T-helper 17 cell (primary cell): ENCODE measurements at regions not wholly inside any gene's neighbourhood (a gene's known extent, or its start where the extent isn't known, plus 50 kb on each side); places are given as distances from the start of the nearest gene placed in this dataset.

Experiments used
- ATAC-seq: fragments of 150-1000 bp; cut with Tn5 transposase; 2 replicates; pipeline ENCODE4 v1.10.0; 2021; ENCODE audit warnings: mild to moderate bottlenecking, moderate library complexity
- DNase-seq, 3 donors: peaks; one replicate each; pipeline versions ENCODE4 v3.0.0 to v3.0.0-alpha.2; 2020 to 2021
- H3K9me3 ChIP-seq: one replicate; pipeline ENCODE4 v1.7.0; 2013; ENCODE audit warnings: low read length, mild to moderate bottlenecking; ENCODE audit not compliant: control insufficient read depth, poor library complexity, severe bottlenecking
- H3K27ac Mint-ChIP-seq: one replicate; pipeline ENCODE4 v1.8.0; 2022; ENCODE audit warnings: mild to moderate bottlenecking, moderate library complexity, mixed read lengths
- H3K27me3 Mint-ChIP-seq: one replicate; pipeline ENCODE4 v1.8.0; 2022; ENCODE audit warnings: mixed read lengths
- H3K36me3 Mint-ChIP-seq: one replicate; pipeline ENCODE4 v1.8.0; 2022; ENCODE audit warnings: low read depth, mixed read lengths
- H3K4me1 Mint-ChIP-seq: one replicate; pipeline ENCODE4 v1.8.0; 2022; ENCODE audit warnings: mild to moderate bottlenecking, mixed read lengths
- H3K4me3 Mint-ChIP-seq: one replicate; pipeline ENCODE4 v1.8.0; 2022; ENCODE audit warnings: mild to moderate bottlenecking, moderate library complexity, mixed read lengths

GRCh38 chr5:5800801-5801761 is 378.6 kb downstream of the ICE1 start:
- DNase-seq (no peak), ATAC-seq (no peak)
- Mint-ChIP-seq H3K27ac (no peak overlapping the region), H3K36me3 (no peaks in the 10 kb centered on the region), H3K27me3 (peaks cover 11% of the 10 kb centered on the region), H3K4me3 (no peak overlapping the region), H3K4me1 (no peaks in the 10 kb centered on the region)
- no peaks in the 10 kb centered on the region for H3K9me3 ChIP-seq

- H3K36me3 Mint-ChIP-seq = no peaks in the 10 kb centered on the region
- no peaks in the 10 kb centered on the region for H3K4me1 Mint-ChIP-seq
- peaks cover 11% of the 10 kb centered on the region for H3K27me3 Mint-ChIP-seq
- H3K9me3 ChIP-seq = no peaks in the 10 kb centered on the region
- no peak for ATAC-seq
- H3K27ac Mint-ChIP-seq = no peak overlapping the region
- H3K4me3 Mint-ChIP-seq = no peak overlapping the region
- no peak for DNase-seq
Observed at GRCh38 chr5:5799826-5800225, 377.3 kb downstream of the ICE1 start.

GRCh38 chr5:5799229-5799628 is 376.8 kb downstream of the ICE1 start:
- Mint-ChIP-seq H3K4me3 (no peak overlapping the region), H3K36me3 (no peaks in the 10 kb centered on the region), H3K4me1 (no peaks in the 10 kb centered on the region), H3K27me3 (peaks cover 11% of the 10 kb centered on the region), H3K27ac (no peak overlapping the region)
- no peaks in the 10 kb centered on the region for H3K9me3 ChIP-seq
- no peak for DNase-seq
- ATAC-seq = no peak

- H3K9me3 ChIP-seq = no peaks in the 10 kb centered on the region
- H3K27ac Mint-ChIP-seq = no peak overlapping the region
- ATAC-seq (no peak), DNase-seq (no peak)
- no peak overlapping the region for H3K4me3 Mint-ChIP-seq
- H3K4me1 Mint-ChIP-seq = no peaks in the 10 kb centered on the region
- no peaks in the 10 kb centered on the region for H3K36me3 Mint-ChIP-seq
- peaks cover 11% of the 10 kb centered on the region for H3K27me3 Mint-ChIP-seq
Observed at GRCh38 chr5:5798462-5798861, 376.0 kb downstream of the ICE1 start.

GRCh38 chr5:5798041-5798440 is 375.6 kb downstream of the ICE1 start:
- Mint-ChIP-seq H3K36me3 (no peaks in the 10 kb centered on the region), H3K27ac (no peak overlapping the region), H3K4me1 (no peaks in the 10 kb centered on the region), H3K4me3 (no peak overlapping the region), H3K27me3 (peaks cover 11% of the 10 kb centered on the region)
- DNase-seq (no peak), ATAC-seq (no peak)
- H3K9me3 ChIP-seq = no peaks in the 10 kb centered on the region

- H3K4me3 Mint-ChIP-seq = no peak overlapping the region
- DNase-seq = no peak
- no peaks in the 10 kb centered on the region for H3K4me1 Mint-ChIP-seq
- no peak for ATAC-seq
- no peak overlapping the region for H3K27ac Mint-ChIP-seq
- H3K36me3 Mint-ChIP-seq = peaks cover 2% of the 10 kb centered on the region
- H3K27me3 Mint-ChIP-seq = peaks cover 11% of the 10 kb centered on the region
- H3K9me3 ChIP-seq = no peaks in the 10 kb centered on the region
Observed at GRCh38 chr5:5795074-5795771, 372.7 kb downstream of the ICE1 start.

- H3K4me3 Mint-ChIP-seq = no peak overlapping the region
- peaks cover 11% of the 10 kb centered on the region for H3K27me3 Mint-ChIP-seq
- peaks cover 2% of the 10 kb centered on the region for H3K36me3 Mint-ChIP-seq
- H3K4me1 Mint-ChIP-seq = no peaks in the 10 kb centered on the region
- no peaks in the 10 kb centered on the region for H3K9me3 ChIP-seq
- H3K27ac Mint-ChIP-seq = no peak overlapping the region
- DNase-seq (no peak), ATAC-seq (no peak)
Observed at GRCh38 chr5:5794118-5794560, 371.7 kb downstream of the ICE1 start.

GRCh38 chr5:5793242-5794117 is 371.0 kb downstream of the ICE1 start:
- H3K27me3 Mint-ChIP-seq = peaks cover 11% of the 10 kb centered on the region
- peaks cover 2% of the 10 kb centered on the region for H3K36me3 Mint-ChIP-seq
- H3K27ac Mint-ChIP-seq = no peak overlapping the region
- no peaks in the 10 kb centered on the region for H3K4me1 Mint-ChIP-seq
- DNase-seq (no peak), ATAC-seq (no peak)
- no peaks in the 10 kb centered on the region for H3K9me3 ChIP-seq
- no peak overlapping the region for H3K4me3 Mint-ChIP-seq

- H3K36me3 Mint-ChIP-seq = peaks cover 2% of the 10 kb centered on the region
- H3K27me3 Mint-ChIP-seq = peaks cover 5% of the 10 kb centered on the region
- H3K27ac Mint-ChIP-seq = no peak overlapping the region
- no peak overlapping the region for H3K4me3 Mint-ChIP-seq
- H3K9me3 ChIP-seq = peaks cover 2% of the 10 kb centered on the region
- DNase-seq (no peak), ATAC-seq (no peak)
- H3K4me1 Mint-ChIP-seq = no peaks in the 10 kb centered on the region
Observed at GRCh38 chr5:5792106-5792505, 369.6 kb downstream of the ICE1 start.

- peaks cover 3% of the 10 kb centered on the region for H3K9me3 ChIP-seq
- peaks cover 2% of the 10 kb centered on the region for H3K36me3 Mint-ChIP-seq
- H3K4me1 Mint-ChIP-seq = no peaks in the 10 kb centered on the region
- no peak overlapping the region for H3K27ac Mint-ChIP-seq
- no peak overlapping the region for H3K4me3 Mint-ChIP-seq
- ATAC-seq (no peak), DNase-seq (no peak)
- peaks cover 5% of the 10 kb centered on the region for H3K27me3 Mint-ChIP-seq
Observed at GRCh38 chr5:5788793-5789192, 366.3 kb downstream of the ICE1 start.

- peaks cover 2% of the 10 kb centered on the region for H3K36me3 Mint-ChIP-seq
- no peak overlapping the region for H3K4me3 Mint-ChIP-seq
- peaks cover 2% of the 10 kb centered on the region for H3K4me1 Mint-ChIP-seq
- no peak overlapping the region for H3K27ac Mint-ChIP-seq
- ATAC-seq = no peak
- DNase-seq = no peak
- peaks cover 3% of the 10 kb centered on the region for H3K9me3 ChIP-seq
- peaks cover 5% of the 10 kb centered on the region for H3K27me3 Mint-ChIP-seq
Observed at GRCh38 chr5:5787373-5787772, 364.9 kb downstream of the ICE1 start.

- H3K27me3 Mint-ChIP-seq = no peaks in the 10 kb centered on the region
- H3K27ac Mint-ChIP-seq = no peak overlapping the region
- peaks cover 2% of the 10 kb centered on the region for H3K4me1 Mint-ChIP-seq
- no peak overlapping the region for H3K4me3 Mint-ChIP-seq
- peaks cover 3% of the 10 kb centered on the region for H3K9me3 ChIP-seq
- DNase-seq (no peak), ATAC-seq (no peak)
- no peaks in the 10 kb centered on the region for H3K36me3 Mint-ChIP-seq
Observed at GRCh38 chr5:5784101-5784500, 361.6 kb downstream of the ICE1 start.

GRCh38 chr5:5783021-5783420 is 360.5 kb downstream of the ICE1 start:
- Mint-ChIP-seq H3K4me1 (peaks cover 2% of the 10 kb centered on the region), H3K27me3 (no peaks in the 10 kb centered on the region), H3K27ac (no peak overlapping the region), H3K36me3 (no peaks in the 10 kb centered on the region), H3K4me3 (no peak overlapping the region)
- ATAC-seq (no peak), DNase-seq (no peak)
- peaks cover 3% of the 10 kb centered on the region for H3K9me3 ChIP-seq
